ENCODE measurements at regions not wholly inside any gene's neighbourhood (a gene's known extent, or its start where the extent isn't known, plus 50 kb on each side); places are given as distances from the start of the nearest gene placed in this dataset.

GRCh38 chr17:14715561-14715960, 414.7 kb downstream of the HS3ST3B1 start:
- no peak for DNase-seq

- DNase-seq, result no peak
Measured at GRCh38 chr17:14712611-14713021, 411.7 kb downstream of the HS3ST3B1 start.

GRCh38 chr17:14704121-14704520, 403.2 kb downstream of the HS3ST3B1 start:
- no peak for DNase-seq

DNA sequence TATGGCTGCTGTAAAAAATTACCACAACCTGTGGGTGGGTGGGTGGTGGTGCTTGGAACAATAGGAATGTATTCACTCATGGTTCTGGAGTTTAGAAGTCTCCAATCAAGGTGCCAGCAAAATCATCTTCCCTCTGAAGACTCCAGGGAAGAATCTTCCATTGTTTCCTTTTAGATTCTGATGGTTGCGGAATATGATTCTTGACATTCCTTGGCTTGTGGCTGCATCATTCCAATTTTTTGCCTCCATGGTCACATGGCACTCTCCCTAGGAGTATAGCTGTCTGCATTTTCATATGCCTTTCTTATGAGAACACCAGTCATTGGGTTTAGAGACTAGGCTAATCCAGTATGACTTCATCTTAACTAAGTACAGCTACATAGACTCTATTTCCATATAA, 401.0 kb downstream of the HS3ST3B1 start:
- DNase-seq, result no peak

DNA sequence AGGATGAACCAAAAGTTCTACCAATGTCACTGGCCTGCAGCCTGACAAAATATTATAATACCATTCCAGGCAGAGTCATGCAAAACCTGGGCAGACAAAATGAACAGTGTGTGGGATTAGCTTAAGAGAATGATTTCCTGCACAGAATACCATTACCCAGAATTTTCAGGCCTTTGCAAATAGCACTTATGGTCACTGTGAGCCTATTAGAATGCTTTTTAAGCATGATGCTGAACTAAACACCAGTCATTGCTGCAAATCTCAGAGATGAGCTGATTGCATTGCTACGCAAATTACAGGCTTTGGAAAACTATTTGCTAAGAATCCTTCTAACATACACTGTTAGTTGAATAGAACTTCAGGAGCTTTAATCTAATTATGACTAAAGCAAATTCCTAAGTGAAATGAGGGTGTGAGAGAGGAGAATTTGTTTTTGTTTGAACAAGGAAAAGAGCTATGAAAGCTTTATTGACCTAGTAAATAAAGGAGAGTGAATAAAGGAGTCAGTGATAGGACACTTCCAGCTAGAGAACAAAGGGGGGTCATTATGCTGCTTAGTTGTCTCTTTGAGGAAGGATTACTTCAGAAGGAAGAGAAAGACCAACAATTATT, 398.8 kb downstream of the HS3ST3B1 start:
- DNase-seq, result no peak

GRCh38 chr17:14693382-14693781, 392.5 kb downstream of the HS3ST3B1 start:
- DNase-seq, result peak in 1 of 2 donors; percentile 92

DNA sequence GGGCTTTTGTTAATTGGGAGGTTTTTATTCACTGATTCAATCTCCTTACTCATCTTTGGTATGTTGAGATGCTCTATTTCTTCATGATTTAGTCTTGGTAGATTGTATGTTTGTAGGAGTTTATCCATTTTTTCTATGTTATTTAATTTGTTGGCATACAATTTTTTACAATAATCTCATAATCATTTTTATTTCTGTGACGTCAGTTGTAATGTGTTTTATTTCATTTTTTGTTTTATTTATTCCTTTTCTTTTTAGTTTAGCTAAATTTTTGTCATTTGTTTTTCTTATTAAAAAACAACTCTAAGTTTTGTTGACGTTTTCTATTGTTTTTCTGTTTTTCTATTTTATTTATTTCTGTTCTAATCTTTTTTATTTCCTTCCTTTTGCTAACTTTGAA, 389.8 kb downstream of the HS3ST3B1 start:
- no peak for DNase-seq

DNA sequence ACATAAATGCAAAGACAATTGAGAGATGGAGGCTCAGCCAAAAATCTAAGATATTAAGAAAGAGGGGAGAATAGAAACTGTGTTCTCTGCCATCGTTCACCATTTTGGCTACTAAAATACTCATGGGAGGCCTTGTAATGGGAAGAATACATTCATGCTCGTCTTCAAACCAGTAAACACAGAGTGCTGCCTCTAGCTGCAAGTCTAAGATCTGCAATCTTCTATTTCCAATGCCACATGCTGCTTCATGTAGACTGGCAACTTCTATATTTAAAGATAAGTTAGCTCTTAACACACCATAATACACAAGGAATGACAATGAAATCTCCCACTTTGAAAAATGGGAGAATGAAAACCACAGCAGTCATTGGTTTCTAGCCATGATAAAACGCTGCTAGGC, 387.3 kb downstream of the HS3ST3B1 start:
- DNase-seq, result no peak

DNA sequence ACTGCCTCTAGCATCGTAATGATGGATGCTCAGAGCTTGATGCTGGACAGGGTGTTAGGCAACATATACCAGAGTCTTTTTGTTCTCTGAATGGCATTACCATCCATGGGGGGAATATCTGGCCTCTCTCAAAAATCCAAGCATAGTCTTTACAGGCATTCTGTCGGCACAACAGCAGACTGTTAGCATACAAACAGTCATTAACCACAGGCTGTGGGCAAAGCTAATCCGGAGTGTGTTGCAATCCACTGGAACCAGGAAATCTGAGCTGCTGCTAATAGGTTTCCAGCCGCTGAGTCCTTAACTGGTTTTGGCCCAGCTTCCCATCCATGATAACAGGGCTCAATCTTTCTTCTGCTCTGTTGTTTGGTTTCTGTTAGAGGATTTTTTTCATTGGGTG, 371.9 kb downstream of the HS3ST3B1 start:
- DNase-seq, result peak; percentile 4 to 19

DNA sequence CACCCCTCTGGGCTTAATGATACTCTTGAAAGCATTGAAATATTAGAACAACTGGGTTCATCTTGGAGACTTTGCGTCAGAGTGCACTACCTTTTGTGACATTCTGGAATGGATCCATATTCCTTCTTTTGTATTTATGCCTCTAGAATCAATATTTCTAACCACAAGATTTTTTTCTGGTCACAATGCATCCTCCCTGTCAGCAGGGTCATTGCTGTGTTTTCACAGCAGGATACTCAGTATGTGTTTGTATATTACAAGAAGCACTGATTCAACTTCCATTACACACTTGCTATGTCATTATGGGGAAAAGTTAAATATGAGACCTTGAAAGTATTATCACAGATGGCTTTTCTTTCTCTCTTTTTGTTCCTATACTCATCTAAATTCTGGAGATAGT, 370.0 kb downstream of the HS3ST3B1 start:
- DNase-seq, result no peak

GRCh38 chr17:14664511-14664910, 363.6 kb downstream of the HS3ST3B1 start:
- no peak for DNase-seq

DNA sequence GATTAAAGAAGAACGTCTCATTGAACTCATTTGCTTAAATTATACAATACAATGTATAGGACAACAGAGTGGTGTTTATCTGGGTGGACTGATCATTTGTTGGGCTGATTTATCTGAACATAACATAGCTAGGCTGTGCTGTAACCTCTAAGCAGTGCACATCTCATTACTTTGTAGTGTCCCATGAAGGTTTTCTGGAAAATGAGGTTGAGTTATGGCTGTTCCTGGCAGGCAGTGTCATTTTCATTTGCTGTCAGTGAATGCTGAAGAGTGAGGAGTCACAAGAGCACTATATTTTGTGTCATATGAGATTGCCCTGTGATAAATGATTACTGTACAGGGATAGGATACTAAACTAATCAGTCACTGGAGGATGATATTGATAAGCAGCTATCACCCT, 340.2 kb downstream of the HS3ST3B1 start:
- DNase-seq, result no peak

GRCh38 chr17:14637260-14637659, 336.4 kb downstream of the HS3ST3B1 start:
- DNase-seq, result no peak

DNA sequence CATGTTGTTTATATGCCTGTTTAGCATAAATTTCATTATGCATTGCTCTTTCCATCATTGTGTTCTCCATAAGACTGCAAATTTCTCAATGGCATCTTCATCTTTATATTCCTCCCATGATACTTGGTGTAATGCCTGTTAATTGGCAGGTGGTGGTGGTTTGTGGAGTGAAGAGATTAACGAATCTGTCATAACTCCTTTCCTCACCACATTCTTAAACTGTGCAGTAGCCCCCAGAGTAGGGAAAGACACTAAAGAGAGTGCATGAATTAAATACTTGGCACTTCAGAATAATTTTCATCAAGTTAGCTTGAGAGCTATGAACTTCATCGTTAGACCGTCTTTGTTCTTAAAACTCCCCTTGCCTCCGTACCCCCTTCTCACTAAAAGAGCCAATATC, 329.7 kb downstream of the HS3ST3B1 start:
- DNase-seq, result no peak

GRCh38 chr17:14630046-14630445, 329.2 kb downstream of the HS3ST3B1 start:
- DNase-seq, result no peak

- DNase-seq, result no peak
Measured at GRCh38 chr17:14622615-14623101, 321.8 kb downstream of the HS3ST3B1 start.

GRCh38 chr17:14621826-14622614, 321.1 kb downstream of the HS3ST3B1 start:
- DNase-seq, result no peak

DNA sequence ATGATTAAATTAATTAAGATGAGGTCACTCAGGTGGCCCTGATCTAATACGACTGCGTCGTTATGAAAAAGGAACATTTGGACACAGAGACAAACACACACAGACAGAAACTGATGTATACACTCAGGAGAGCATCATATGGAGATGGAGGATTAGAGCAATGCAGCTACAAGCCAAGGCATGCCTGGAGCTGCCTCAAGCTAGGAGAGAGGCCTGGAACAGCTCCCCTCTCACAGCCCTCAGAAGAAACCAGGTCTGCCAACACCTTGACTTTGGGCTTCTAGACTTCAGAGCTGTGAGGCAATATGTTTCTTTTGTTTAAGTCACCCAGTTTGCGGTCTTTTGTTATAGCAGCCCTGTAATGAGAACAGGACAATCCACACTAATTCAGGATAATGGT, 318.9 kb downstream of the HS3ST3B1 start:
- no peak for DNase-seq

- no peak for DNase-seq
Measured at GRCh38 chr17:14616528-14616927, 315.6 kb downstream of the HS3ST3B1 start.

DNA sequence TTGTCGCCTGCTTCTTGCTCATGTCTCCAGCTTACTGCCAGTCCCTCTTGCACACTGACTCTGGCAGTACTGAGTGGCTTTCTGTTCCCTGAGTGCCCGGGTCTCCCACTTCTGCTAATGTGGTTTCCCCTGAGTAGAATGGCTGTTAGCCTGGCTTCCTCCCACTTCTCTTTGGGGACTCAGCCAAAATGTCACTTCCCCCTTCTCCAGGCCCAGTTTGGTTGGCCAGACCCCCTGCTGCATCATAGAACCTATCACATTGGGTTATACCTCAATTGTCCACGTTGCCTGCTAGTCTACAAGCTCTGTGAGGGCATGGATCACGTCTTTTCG, 304.4 kb downstream of the HS3ST3B1 start:
- DNase-seq, result peak; percentile 27 to 95

DNA sequence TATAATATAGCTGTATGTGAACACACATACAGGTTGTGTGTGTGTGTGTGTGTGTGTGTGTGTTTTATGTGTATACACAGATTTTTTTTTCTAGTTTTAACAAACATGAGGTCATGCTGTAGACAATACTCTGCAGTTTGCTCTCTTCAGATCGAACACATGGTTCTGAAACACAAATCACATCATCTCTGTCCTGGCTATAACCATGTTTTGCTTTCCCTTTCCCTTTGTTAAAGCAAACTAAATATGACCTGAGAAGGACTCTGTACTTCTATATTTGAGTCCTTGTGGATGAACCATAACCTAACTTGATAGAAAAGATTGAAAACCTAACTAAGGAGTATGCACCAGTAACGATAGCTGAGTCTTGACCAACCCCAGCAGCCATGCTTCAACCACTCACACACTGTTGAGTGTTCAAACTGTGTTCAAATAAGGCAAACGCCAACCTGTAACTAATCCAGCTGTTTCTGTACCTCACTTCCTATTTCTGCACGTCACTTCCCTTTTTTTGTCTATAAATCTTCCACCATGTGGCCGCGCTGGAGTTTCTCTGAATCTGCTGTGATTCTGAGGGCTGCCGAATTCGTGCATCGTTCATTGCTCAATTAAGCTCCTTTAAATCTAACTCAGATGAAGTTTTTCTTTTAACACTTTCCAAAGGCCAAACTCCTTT, 303.8 kb downstream of the HS3ST3B1 start:
- peak in 1 of 2 donors; percentile 91 for DNase-seq

DNA sequence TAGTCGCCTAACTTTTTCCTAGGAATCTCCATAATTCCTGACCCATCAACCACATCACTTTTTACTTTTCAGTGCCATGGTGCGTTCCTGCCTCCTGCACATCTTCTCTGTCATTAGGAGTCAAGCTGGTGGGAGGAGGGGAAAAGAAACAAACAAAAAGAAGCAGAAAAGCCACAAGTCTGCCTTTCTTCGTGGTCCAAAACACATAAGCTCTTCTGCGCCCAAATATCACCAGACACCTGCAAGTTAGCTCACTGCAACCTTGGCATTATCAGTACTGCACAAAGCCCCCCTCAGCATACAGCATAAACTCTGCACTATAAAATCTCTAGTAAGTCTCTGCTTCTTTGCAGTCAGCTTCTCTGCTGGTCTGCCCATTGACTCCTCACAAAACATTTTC, 295.3 kb downstream of the HS3ST3B1 start:
- DNase-seq, result no peak

GRCh38 chr17:14595656-14596055, 294.8 kb downstream of the HS3ST3B1 start:
- no peak for DNase-seq

- DNase-seq, result no peak
Measured at GRCh38 chr17:14594690-14595089, 293.8 kb downstream of the HS3ST3B1 start.
